Heart left ventricle (tissue), 16 donors: ENCODE measurements at regions not wholly inside any gene's neighbourhood (a gene's known extent, or its start where the extent isn't known, plus 50 kb on each side); places are given as distances from the start of the nearest gene placed in this dataset.

Experiments
- ATAC-seq, 4 donors: fragments of 200-7000 bp; cut with Tn5 transposase; one replicate each; pipeline ENCODE4 v1.9.1; 2020 to 2022; ENCODE audit warnings: moderate library complexity in 4 of 4, mild to moderate bottlenecking in 3 of 4, moderate number of reproducible peaks in 1 of 4
- DNase-seq, 5 donors: peaks; one replicate each; pipeline ENCODE4 v3.0.0-alpha.2; 2020
- H3K27ac ChIP-seq, 12 donors: fragments of 200-600 bp; sonication (generic) in 4 of 12; one replicate each; pipeline versions ENCODE4 v1.5.0 to v1.8.0; 2016 to 2022; ENCODE audit warnings: mild to moderate bottlenecking in 2 of 12
- H3K27me3 ChIP-seq, 9 donors: fragments of 200-600 bp; sonication (generic) in 2 of 9; one replicate each; pipeline versions ENCODE4 v1.5.1 to v1.8.0; 2016 to 2022; ENCODE audit warnings: mild to moderate bottlenecking in 3 of 9
- H3K36me3 ChIP-seq, 9 donors: fragments of 200-600 bp; sonication (generic) in 2 of 9; one replicate each; pipeline versions ENCODE4 v1.5.0 to v1.8.0; 2018 to 2022; ENCODE audit warnings: mild to moderate bottlenecking in 2 of 9
- H3K4me1 ChIP-seq, 12 donors: fragments of 200-600 bp; sonication (generic) in 4 of 12; one replicate each; pipeline versions ENCODE4 v1.5.0 to v1.8.0; 2016 to 2022; ENCODE audit warnings: mild to moderate bottlenecking in 3 of 12
- H3K4me3 ChIP-seq, 12 donors: fragments of 200-600 bp; sonication (generic) in 4 of 12; one replicate each; pipeline versions ENCODE4 v1.5.0 to v1.8.0; 2017 to 2022; ENCODE audit warnings: mild to moderate bottlenecking in 9 of 12, moderate library complexity in 4 of 12
- H3K9me3 ChIP-seq, 12 donors: fragments of 200-600 bp; sonication (generic) in 4 of 12; one replicate each; pipeline versions ENCODE4 v1.5.0 to v1.8.0; 2016 to 2022; ENCODE audit warnings: mild to moderate bottlenecking in 1 of 12
- POLR2A ChIP-seq, 2 donors: fragments of 450-650 bp; IDR thresholded peaks; one replicate each; pipeline ENCODE4 v1.6.1; 2017; ENCODE audit warnings: antibody characterized with exemption in 2 of 2, mild to moderate bottlenecking in 2 of 2, moderate library complexity in 2 of 2
- WGBS, 4 donors: extraction: QIAGEN DNeasy Blood & Tissue Kit in 2 of 4; methylation state at CpG; one replicate each; pipeline versions ENCODE4 v1.1.5 to v1.1.7; 2013 to 2018; 5-methylcytosine and 5-hydroxymethylcytosine counted together
- intact Hi-C, 10 donors: fragments of 100-400 bp; cut with DNase I; formaldehyde crosslinking; loops; one replicate each; pipeline versions ENCODE4 v1.11.1 to v1.14.2; 2022
- TF ChIP-seq, protein P1 (sequence below), 12 donors: fragments of 200-600 bp; sonication (generic) in 4 of 12; IDR thresholded peaks; one replicate each; pipeline versions ENCODE4 v1.5.0 to v1.8.0; 2018 to 2022; ENCODE audit warnings: antibody characterized with exemption in 12 of 12, mild to moderate bottlenecking in 5 of 12
- donor health status: ischemic (EF 13 %, LVEDD 7.1; RV severe dilation, severe dysfunction).
- donor health status: healthy with polysubstance abuse.
- donor health status: DM: no; HTN: yes; CAD: no.
- donor health status: DM: no; HTN: no; CAD: no.
- donor health status: ischemic (EF 25% LVEDD 6.9; RV normal size, moderate dysfunction).
- donor health status: ischemic (EF 25% LVEDD 5.7; RV mildly dilated, moderate dysfunction).
- donor health status: healthy.
- donor health status: DM: yes; HTN: yes; CAD: no.
- donor health status: ischemic (EF 35%, LVEDD 5.7; RV mildly dilated, moderate dysfunction).
- donor health status: nonischemic (EF 11% LVEDD 7.7; RV severe dilation, severe dysfunction).
- donor health status: DM: yes; HTN: yes; CAD: no.
- donor health status: PGD.
- donor health status: ischemic (EF 29% LVEDD 5.4; RV normal size, mild dysfunction).
- donor health status: nonischemic (EF 23%, LVEDD 6.1; RV moderate dilation, normal function).

DNA sequence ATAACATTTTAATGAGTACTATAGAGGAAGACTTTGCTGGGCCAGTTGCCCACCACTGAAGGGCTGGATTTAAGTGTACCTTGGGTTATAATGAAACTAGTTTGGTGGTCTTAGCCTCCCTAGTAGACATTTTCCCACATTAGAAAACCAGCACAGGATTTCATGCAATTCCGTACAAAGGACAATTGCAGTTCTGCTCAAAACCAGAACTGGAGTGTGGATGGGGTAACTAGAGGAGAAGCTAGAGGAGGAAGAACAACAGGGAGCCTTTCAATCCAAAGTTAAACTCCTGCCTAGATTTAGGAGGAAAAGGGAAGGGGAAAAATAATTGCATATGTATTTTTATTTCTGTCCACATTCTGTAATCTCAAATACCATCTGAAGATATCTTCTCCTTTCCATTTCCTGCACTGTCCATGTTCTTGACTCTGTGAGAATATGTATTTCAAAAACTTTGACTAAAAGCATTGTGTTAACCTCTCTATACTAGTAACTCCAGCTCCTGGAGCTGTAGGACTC lies 97.5 kb upstream of the SSBP2 start:
- Histone ChIP-seq H3K4me1 (peaks cover 0 to 51% (median 36%) of the 10 kb centered on the region in 12 donors), H3K36me3 (no peaks in the 10 kb centered on the region), H3K27me3 (no peaks in the 10 kb centered on the region), H3K4me3 (peak overlapping the region in 1 of 12 donors; percentile 20), H3K9me3 (no peaks in the 10 kb centered on the region), H3K27ac (peak overlapping the region in 2 of 12 donors; percentile 14 to 23)
- ATAC-seq (no peak), DNase-seq (peak in 2 of 5 donors; percentile 47 to 50)
- TF ChIP-seq, protein P1, sequence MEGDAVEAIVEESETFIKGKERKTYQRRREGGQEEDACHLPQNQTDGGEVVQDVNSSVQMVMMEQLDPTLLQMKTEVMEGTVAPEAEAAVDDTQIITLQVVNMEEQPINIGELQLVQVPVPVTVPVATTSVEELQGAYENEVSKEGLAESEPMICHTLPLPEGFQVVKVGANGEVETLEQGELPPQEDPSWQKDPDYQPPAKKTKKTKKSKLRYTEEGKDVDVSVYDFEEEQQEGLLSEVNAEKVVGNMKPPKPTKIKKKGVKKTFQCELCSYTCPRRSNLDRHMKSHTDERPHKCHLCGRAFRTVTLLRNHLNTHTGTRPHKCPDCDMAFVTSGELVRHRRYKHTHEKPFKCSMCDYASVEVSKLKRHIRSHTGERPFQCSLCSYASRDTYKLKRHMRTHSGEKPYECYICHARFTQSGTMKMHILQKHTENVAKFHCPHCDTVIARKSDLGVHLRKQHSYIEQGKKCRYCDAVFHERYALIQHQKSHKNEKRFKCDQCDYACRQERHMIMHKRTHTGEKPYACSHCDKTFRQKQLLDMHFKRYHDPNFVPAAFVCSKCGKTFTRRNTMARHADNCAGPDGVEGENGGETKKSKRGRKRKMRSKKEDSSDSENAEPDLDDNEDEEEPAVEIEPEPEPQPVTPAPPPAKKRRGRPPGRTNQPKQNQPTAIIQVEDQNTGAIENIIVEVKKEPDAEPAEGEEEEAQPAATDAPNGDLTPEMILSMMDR (IDR thresholded peaks at IDR 0.05): no peak
- TF ChIP-seq POLR2A (IDR thresholded peaks at IDR 0.05): no peak
- intact Hi-C loops: loop anchor here in 5 of 10 donors (2.0 to 10.0 kb wide), 7 partner anchors 46 to 424 kb away; no protein-coding TSS in a partner anchor
- WGBS, 4 donors: 4 to 25% (median 12%) methylated on average over 1 of the region's 1 CpG

DNA sequence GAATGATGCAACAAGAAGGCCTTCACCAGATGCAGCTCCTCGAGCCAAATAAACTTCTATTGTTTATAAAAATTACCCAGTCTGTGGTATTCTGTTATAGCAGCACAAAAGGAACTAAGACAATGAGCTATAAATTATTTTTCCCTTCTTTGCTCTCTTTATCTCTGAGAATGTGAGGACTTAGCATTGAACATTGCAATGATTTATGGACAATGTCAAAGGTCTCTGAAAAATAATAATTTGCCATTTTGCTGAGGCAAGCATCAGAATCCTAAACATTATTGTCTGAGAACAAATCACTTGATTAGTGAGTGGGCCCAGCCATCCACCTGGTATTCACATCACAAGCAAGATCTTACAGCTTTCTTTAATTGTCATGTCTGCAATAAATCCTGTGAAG lies 95.4 kb upstream of the SSBP2 start:
- ATAC-seq (no peak), DNase-seq (no peak)
- Histone ChIP-seq H3K27me3 (no peaks in the 10 kb centered on the region), H3K27ac (no peak overlapping the region), H3K9me3 (no peaks in the 10 kb centered on the region), H3K4me3 (no peak overlapping the region), H3K36me3 (no peaks in the 10 kb centered on the region), H3K4me1 (peaks cover 0 to 44% (median 26%) of the 10 kb centered on the region in 12 donors)
- WGBS, 4 donors: 71 to 89% (median 87%) methylated on average over 1 of the region's 1 CpG
- TF ChIP-seq POLR2A (IDR thresholded peaks at IDR 0.05): no peak
- TF ChIP-seq, protein P1 (IDR thresholded peaks at IDR 0.05): no peak
- intact Hi-C loops: loop anchor here in 5 of 10 donors (5.0 to 10.0 kb wide), 6 partner anchors 44 to 422 kb away; no protein-coding TSS in a partner anchor

DNA sequence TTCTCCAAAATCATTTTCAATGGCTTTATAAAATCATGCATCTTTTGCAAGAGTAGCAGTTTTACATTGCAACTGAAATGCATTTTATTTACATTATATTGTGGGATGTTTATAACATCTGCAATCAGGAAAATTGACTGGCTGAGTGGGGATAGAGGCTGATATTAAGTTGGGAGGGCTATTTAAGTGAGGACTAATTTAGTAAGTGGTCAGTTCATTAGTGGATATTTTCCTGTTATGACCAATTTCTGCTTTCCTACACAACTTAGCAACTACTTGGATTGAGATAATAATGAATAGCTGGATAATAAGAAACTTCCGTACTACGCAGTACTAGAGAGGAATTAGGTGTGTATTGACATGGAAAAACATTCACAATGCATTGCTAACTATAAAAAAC lies 92.9 kb upstream of the SSBP2 start:
- no peaks in the 10 kb centered on the region for H3K9me3 ChIP-seq
- intact Hi-C loops: loop anchor here in 4 of 10 donors (10.0 kb wide), 3 partner anchors 209 to 419 kb away; no protein-coding TSS in a partner anchor
- ATAC-seq (no peak), DNase-seq (no peak)
- no peak overlapping the region for H3K27ac ChIP-seq
- H3K4me1 ChIP-seq: peaks cover 0 to 23% (median 9%) of the 10 kb centered on the region in 12 donors
- WGBS, 4 donors: 89 to 97% (median 95%) methylated on average over 2 of the region's 2 CpGs
- no peaks in the 10 kb centered on the region for H3K36me3 ChIP-seq
- H3K27me3 ChIP-seq: no peaks in the 10 kb centered on the region
- H3K4me3 ChIP-seq: no peak overlapping the region
- TF ChIP-seq, protein P1 (IDR thresholded peaks at IDR 0.05): no peak
- no peak for TF ChIP-seq POLR2A (IDR thresholded peaks at IDR 0.05)

DNA sequence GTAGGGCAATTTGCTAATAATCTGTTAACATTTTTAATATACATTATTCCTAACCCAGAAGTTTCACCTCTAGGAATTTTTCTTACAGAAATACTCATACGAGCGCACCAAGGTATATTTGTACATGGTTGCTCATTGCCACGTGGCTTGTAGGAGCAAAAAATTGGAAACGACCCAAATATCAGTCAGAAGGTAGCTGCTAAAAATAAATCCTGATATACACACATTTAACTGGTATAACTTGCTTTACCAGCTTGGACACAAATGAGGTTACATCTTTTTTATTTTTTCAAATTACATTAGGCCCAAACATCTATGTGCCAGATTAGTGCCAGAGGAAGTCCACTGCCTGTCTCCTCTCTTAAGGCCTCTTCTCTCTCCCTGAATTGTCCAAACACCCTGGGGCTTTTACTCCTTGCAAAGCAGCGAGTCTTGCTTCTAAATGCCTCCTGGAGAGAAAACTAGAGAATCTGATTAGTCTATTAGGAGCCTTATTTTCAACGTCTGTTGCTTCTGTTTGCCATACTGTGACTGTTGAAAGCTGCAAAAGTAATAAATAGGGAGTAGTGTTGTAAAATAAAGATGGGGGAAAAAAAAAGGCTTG lies 92.0 kb upstream of the SSBP2 start:
- Histone ChIP-seq H3K27ac (no peak overlapping the region), H3K4me1 (peaks cover 0 to 15% (median 5%) of the 10 kb centered on the region in 12 donors), H3K27me3 (no peaks in the 10 kb centered on the region), H3K9me3 (no peaks in the 10 kb centered on the region), H3K36me3 (no peaks in the 10 kb centered on the region), H3K4me3 (no peak overlapping the region)
- ATAC-seq (peak in 1 of 4 donors; percentile 63), DNase-seq (no peak)
- intact Hi-C loops: loop anchor here in 4 of 10 donors (10.0 kb wide), 3 partner anchors 208 to 418 kb away; no protein-coding TSS in a partner anchor
- WGBS, 4 donors: 49 to 61% (median 56%) methylated on average over 6 of the region's 6 CpGs
- TF ChIP-seq, protein P1 (IDR thresholded peaks at IDR 0.05): no peak
- TF ChIP-seq POLR2A (IDR thresholded peaks at IDR 0.05): no peak
